T-helper 1 cell treated with Interleukin-12 subunit alpha and Interleukin-12 subunit beta and Interleukin-4 antibody, amounts not matched to agents 30 μg/mL and 1 μg/mL, for 36 hours (primary cell): ENCODE measurements at regions not wholly inside any gene's neighbourhood (a gene's known extent, or its start where the extent isn't known, plus 50 kb on each side); places are given as distances from the start of the nearest gene placed in this dataset.
"Not testable (repeated sequence)": the region's sequence is repeated elsewhere in the genome, so short reads cannot be mapped to it uniquely, and the experiment has no call there.

Source experiments
- H3K27ac Mint-ChIP-seq: one replicate; pipeline ENCODE4 v1.8.0; 2021; ENCODE audit warnings: mild to moderate bottlenecking, mixed read lengths
- H3K27me3 Mint-ChIP-seq: one replicate; pipeline ENCODE4 v1.8.0; 2021; ENCODE audit warnings: low read depth, mixed read lengths
- H3K36me3 Mint-ChIP-seq: one replicate; pipeline ENCODE4 v1.8.0; 2021; ENCODE audit warnings: low read depth, mixed read lengths
- H3K4me1 Mint-ChIP-seq: one replicate; pipeline ENCODE4 v1.8.0; 2021; ENCODE audit warnings: low read depth, mixed read lengths
- H3K4me3 Mint-ChIP-seq: one replicate; pipeline ENCODE4 v1.8.0; 2021; ENCODE audit warnings: mild to moderate bottlenecking, moderate library complexity, mixed read lengths
- H3K9me3 Mint-ChIP-seq: one replicate; pipeline ENCODE4 v1.8.0; 2021; ENCODE audit warnings: mixed read lengths

- H3K4me3 Mint-ChIP-seq, H3K9me3 Mint-ChIP-seq, H3K36me3 Mint-ChIP-seq, H3K27ac Mint-ChIP-seq, H3K4me1 Mint-ChIP-seq, H3K27me3 Mint-ChIP-seq: not testable (repeated sequence)
These were observed 270.0 kb upstream of the FRG2C start for GRCh38 chr3:75394102-75394501.

DNA sequence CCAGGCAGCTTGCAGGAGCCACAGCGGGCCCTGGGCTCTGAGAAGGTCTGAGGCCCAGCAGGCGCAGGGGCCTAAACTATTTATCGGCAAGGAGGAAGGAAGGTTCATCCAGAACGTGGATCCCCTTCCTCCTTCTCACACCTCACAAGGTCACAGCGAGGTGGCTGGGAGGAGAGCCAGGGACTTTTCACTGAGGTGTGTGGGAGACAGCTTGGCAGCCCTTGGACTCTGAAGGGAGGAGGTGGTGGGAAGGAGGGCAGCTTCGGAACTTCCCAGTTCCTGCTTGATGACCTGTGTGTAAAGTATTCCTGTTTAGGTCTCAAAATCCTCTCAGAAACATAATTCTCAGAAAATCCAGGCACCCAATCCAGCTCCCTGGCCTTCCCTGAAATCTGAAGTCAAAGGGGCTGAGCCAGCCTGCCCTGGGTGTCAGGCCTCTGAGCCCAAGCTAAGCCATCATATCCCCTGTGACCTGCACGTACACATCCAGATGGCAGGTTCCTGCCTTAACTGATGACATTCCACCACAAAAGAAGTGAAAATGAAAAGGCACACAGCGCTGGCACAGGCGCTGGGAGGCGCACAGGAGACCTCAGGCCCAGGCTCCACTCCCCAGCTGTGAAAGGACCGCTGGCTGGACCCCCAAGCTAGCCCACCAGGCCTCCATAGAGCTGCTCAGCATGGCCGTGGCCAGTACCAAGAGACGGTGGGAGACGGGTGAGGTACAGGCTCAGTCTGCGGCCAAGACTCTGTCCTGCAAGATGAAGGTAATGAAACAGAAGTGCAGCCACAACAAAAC is 269.4 kb upstream of the FRG2C start:
- H3K36me3 Mint-ChIP-seq, H3K27ac Mint-ChIP-seq, H3K4me1 Mint-ChIP-seq, H3K4me3 Mint-ChIP-seq, H3K9me3 Mint-ChIP-seq, H3K27me3 Mint-ChIP-seq: not testable (repeated sequence)

DNA sequence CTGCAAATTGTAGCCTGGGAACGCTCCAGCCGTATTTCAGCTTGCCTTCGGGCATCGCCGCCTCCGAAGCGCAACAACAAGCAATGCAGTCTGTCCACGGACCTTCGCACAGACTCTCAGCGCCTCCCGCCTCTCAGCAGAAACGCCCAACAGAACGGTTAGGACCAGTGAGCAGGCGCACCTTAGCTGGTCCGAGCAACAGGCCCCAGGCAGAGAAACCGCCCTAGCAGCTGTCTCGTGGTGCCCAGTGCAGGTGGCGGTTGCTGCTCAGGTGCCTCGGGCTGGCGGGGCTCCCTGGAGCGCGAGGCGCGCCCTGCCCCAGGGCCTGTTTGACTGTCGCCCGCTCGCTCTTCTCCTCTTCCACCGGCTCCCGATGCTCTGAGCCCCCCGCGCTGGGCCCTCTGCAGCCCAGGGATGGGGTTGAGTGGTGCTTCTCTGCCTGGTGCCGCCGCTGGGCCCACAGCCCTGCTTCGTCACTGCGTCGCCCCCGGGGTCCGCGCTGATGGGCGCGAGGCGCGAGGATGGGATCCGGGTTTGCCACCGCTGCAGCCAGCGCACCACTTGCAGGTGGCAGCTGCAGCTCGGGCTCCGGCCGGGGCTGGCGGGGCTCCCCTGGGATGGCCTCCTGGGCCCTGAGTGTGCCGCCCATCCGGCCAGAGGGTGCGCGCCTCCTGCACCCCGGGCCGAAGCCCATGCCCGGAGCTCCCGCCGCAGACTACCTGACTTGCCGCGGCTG is 268.4 kb upstream of the FRG2C start:
- Mint-ChIP-seq H3K27me3 (no peaks in the 10 kb centered on the region), H3K9me3 (no peaks in the 10 kb centered on the region), H3K4me1 (no peaks in the 10 kb centered on the region), H3K27ac (no peak overlapping the region), H3K36me3 (no peaks in the 10 kb centered on the region), H3K4me3 (no peak overlapping the region)

DNA sequence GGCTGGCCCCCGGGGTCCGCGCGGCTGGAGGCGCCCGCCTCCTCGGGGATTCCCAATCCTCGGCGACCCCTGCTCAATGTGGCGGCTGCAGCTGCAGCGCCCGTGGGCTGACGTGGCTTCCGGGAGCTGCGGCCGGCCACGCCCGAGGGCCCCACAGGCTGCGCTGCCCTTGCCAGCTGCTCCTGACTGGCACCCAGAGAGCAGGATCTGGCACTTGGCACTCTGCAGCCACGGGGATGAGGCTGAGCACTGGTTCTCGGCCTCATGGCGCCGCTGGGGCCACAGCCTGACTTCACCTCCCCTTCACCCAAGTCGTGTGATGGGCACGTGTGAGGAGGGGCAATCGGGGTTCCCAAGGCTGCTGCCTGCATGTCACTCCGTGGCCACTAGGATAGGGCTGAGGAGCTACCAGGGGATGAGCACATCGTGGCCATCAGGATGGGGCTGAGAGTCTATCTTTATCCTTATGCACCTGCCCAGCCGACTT is 267.8 kb upstream of the FRG2C start:
- Mint-ChIP-seq H3K27me3 (no peaks in the 10 kb centered on the region), H3K27ac (no peak overlapping the region), H3K36me3 (no peaks in the 10 kb centered on the region), H3K4me3 (no peak overlapping the region), H3K9me3 (no peaks in the 10 kb centered on the region), H3K4me1 (no peaks in the 10 kb centered on the region)

GRCh38 chr3:75397486-75397885 is 266.6 kb upstream of the FRG2C start:
- H3K27ac Mint-ChIP-seq, H3K9me3 Mint-ChIP-seq: not testable (repeated sequence)

GRCh38 chr3:75422101-75422945 is 241.8 kb upstream of the FRG2C start:
- H3K27ac Mint-ChIP-seq: not testable (repeated sequence)

More at GRCh38 chr3:75397486-75397885, 266.6 kb upstream of the FRG2C start:
- not testable (repeated sequence) for H3K4me1 Mint-ChIP-seq, H3K36me3 Mint-ChIP-seq, H3K4me3 Mint-ChIP-seq, H3K27me3 Mint-ChIP-seq

GRCh38 chr3:75425379-75425778 is 238.7 kb upstream of the FRG2C start:
- not testable (repeated sequence) for H3K27me3 Mint-ChIP-seq, H3K9me3 Mint-ChIP-seq, H3K36me3 Mint-ChIP-seq, H3K4me3 Mint-ChIP-seq, H3K4me1 Mint-ChIP-seq, H3K27ac Mint-ChIP-seq

More at GRCh38 chr3:75422101-75422945, 241.8 kb upstream of the FRG2C start:
- H3K4me1 Mint-ChIP-seq, H3K27me3 Mint-ChIP-seq, H3K4me3 Mint-ChIP-seq, H3K36me3 Mint-ChIP-seq, H3K9me3 Mint-ChIP-seq: not testable (repeated sequence)

GRCh38 chr3:75427486-75427885 is 236.6 kb upstream of the FRG2C start:
- H3K9me3 Mint-ChIP-seq, H3K27me3 Mint-ChIP-seq, H3K27ac Mint-ChIP-seq, H3K4me3 Mint-ChIP-seq, H3K36me3 Mint-ChIP-seq, H3K4me1 Mint-ChIP-seq: not testable (repeated sequence)

- H3K36me3 Mint-ChIP-seq: not testable (repeated sequence)
These were observed 236.2 kb upstream of the FRG2C start for GRCh38 chr3:75427906-75428305.

GRCh38 chr3:75429561-75430220 is 234.4 kb upstream of the FRG2C start:
- not testable (repeated sequence) for H3K27ac Mint-ChIP-seq, H3K9me3 Mint-ChIP-seq, H3K4me3 Mint-ChIP-seq, H3K36me3 Mint-ChIP-seq, H3K27me3 Mint-ChIP-seq
- peaks cover 15% of the 10 kb centered on the region for H3K4me1 Mint-ChIP-seq

More at GRCh38 chr3:75427906-75428305, 236.2 kb upstream of the FRG2C start:
- H3K27me3 Mint-ChIP-seq, H3K9me3 Mint-ChIP-seq, H3K4me1 Mint-ChIP-seq, H3K4me3 Mint-ChIP-seq, H3K27ac Mint-ChIP-seq: not testable (repeated sequence)

- H3K4me3 Mint-ChIP-seq: not testable (repeated sequence)
These were observed 233.7 kb upstream of the FRG2C start for GRCh38 chr3:75430406-75430805.

DNA sequence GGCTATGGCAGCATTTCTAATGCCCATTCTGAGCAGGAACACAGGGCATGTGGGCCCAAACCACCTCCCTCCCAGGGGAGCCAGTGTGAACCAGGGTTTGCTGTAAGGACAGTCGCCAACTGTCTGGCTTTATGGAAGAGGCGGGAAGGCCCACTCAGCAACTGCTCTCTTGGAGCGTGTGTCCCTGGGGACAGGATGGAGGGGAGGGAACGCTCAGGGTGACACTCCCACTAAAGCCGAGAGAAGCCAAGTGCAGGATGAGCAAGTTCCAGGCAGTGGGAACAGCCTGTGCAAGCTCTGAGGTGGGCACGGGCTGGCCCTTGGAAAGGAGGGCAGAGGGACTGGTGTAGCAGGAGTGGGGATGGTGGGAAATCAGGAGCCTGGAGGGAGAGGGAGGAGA is 233.0 kb upstream of the FRG2C start:
- not testable (repeated sequence) for H3K9me3 Mint-ChIP-seq, H3K27me3 Mint-ChIP-seq, H3K36me3 Mint-ChIP-seq, H3K4me3 Mint-ChIP-seq, H3K27ac Mint-ChIP-seq
- H3K4me1 Mint-ChIP-seq: peaks cover 17% of the 10 kb centered on the region

More at GRCh38 chr3:75430406-75430805, 233.7 kb upstream of the FRG2C start:
- H3K27me3 Mint-ChIP-seq, H3K9me3 Mint-ChIP-seq, H3K27ac Mint-ChIP-seq, H3K36me3 Mint-ChIP-seq: not testable (repeated sequence)
- H3K4me1 Mint-ChIP-seq: peaks cover 15% of the 10 kb centered on the region

DNA sequence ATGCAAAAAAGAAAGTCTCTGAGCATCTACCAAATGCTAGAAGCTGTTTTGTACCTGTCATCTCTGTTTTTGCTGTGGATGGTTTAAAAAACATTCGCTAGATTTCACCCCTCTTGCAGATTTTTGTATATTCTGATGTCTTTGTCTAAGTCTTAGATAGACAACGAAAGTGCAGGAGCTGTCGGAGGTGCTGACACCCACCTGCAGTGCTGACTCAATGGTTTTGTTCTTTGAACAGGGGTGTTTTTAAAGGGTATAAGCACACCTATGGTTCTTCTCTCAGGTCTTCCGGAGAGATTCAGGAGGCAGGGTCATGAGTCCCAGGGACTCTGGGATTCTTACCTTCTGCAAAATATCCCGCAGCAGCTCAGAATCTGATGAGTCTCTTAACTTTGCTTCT is 231.7 kb upstream of the FRG2C start:
- not testable (repeated sequence) for H3K4me3 Mint-ChIP-seq, H3K36me3 Mint-ChIP-seq, H3K9me3 Mint-ChIP-seq, H3K27me3 Mint-ChIP-seq, H3K27ac Mint-ChIP-seq
- H3K4me1 Mint-ChIP-seq: peaks cover 22% of the 10 kb centered on the region

DNA sequence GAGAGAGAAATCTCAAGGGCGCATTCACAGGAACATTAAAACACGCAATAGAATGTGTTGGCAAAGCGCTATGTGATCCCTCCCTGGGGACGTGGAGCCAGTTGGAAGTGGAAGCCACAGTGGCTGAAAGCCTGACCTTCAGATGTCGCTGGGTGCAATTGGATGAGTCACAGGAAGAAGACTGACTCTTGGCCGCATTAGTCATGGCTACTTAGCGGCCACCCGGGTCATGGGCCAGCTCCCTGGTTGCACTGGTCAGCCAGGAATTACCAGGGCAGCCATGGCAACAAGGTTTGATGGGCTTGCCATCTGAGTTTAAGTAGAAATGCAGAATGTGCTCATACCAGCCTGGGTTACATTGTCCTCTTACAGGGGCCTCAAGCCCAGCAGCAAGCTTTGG is 231.2 kb upstream of the FRG2C start:
- H3K27ac Mint-ChIP-seq, H3K9me3 Mint-ChIP-seq, H3K27me3 Mint-ChIP-seq, H3K36me3 Mint-ChIP-seq: not testable (repeated sequence)
- Mint-ChIP-seq H3K4me1 (peaks cover 22% of the 10 kb centered on the region), H3K4me3 (peak overlapping the region; percentile 48)
